H1 (cell line): ENCODE measurements at regions not wholly inside any gene's neighbourhood (a gene's known extent, or its start where the extent isn't known, plus 50 kb on each side); places are given as distances from the start of the nearest gene placed in this dataset.

Experiments
- CTCF ChIA-PET: fragments of 300-600 bp; sonication (Branson Sonifier 250); formaldehyde crosslinking; loops from one replicate; lab custom pipeline; 2021; ENCODE audit not compliant: partially characterized antibody; lab: Charles Lee
- POLR2A ChIA-PET: fragments of 300-600 bp; sonication (Branson Sonifier 250); formaldehyde crosslinking; loops from one replicate; lab custom pipeline; 2021; ENCODE audit warnings: inconsistent platforms; ENCODE audit not compliant: partially characterized antibody; lab: Charles Lee
- DNase-seq, 2 experiments: peaks; one replicate each; pipeline versions ENCODE4 v3.0.0 to v3.0.0-alpha.2; 2010 to 2022; ENCODE audit warnings: low spot score in 2 of 2, low read depth in 1 of 2, mixed read lengths in 1 of 2
- FAIRE-seq: peaks from 2 replicates; lab custom pipeline; 2011; peaks lifted over from hg19 to GRCh38; lab: Jason Lieb, UNC
- H2AFZ ChIP-seq: 2 replicates; pipeline ENCODE4 v1.8.1; 2012; ENCODE audit warnings: low read length, inconsistent platforms
- H2AK5ac ChIP-seq: 2 replicates; pipeline ENCODE4 v1.6.1; 2013; ENCODE audit warnings: low read depth, low read length
- H2BK120ac ChIP-seq: replicated peaks from 2 replicates; pipeline ENCODE3; 2013; ENCODE audit warnings: low read depth, low read length, inconsistent platforms
- H2BK12ac ChIP-seq: 2 replicates; pipeline ENCODE4 v1.6.1; 2013; ENCODE audit warnings: low read depth, low read length
- H2BK15ac ChIP-seq: 2 replicates; pipeline ENCODE4 v1.6.1; 2013; ENCODE audit warnings: low read length
- H2BK20ac ChIP-seq: 2 replicates; pipeline ENCODE4 v1.6.1; 2013; ENCODE audit warnings: low read length
- H2BK5ac ChIP-seq: 2 replicates; pipeline ENCODE4 v1.6.1; 2013; ENCODE audit warnings: low read depth, low read length
- H3K14ac ChIP-seq: 2 replicates; pipeline ENCODE4 v1.6.1; 2013; ENCODE audit warnings: inconsistent platforms; ENCODE audit not compliant: insufficient read length
- H3K18ac ChIP-seq: 2 replicates; pipeline ENCODE4 v1.6.1; 2013; ENCODE audit warnings: low read length; ENCODE audit errors: extremely low read depth
- H3K23ac ChIP-seq: 2 replicates; pipeline ENCODE4 v1.6.1; 2013; ENCODE audit warnings: inconsistent platforms; ENCODE audit not compliant: insufficient read length
- H3K23me2 ChIP-seq: 2 replicates; pipeline ENCODE4 v1.6.1; 2013; ENCODE audit warnings: low read depth, low read length
- H3K27ac ChIP-seq: 2 replicates; pipeline ENCODE4 v1.6.1; 2011; ENCODE audit warnings: low read depth, low read length, inconsistent platforms
- H3K27me3 ChIP-seq, 4 experiments: replicated peaks in 1 of 4; 1 replicate in 1 of 4; 2 replicates in 3 of 4; pipeline versions ENCODE4 v1.6.1 to v1.8.1; 2011 to 2013; ENCODE audit warnings: low read length in 3 of 4, mild to moderate bottlenecking in 3 of 4, inconsistent platforms in 2 of 4, mixed read lengths in 2 of 4, moderate library complexity in 1 of 4; ENCODE audit not compliant: control insufficient read depth in 3 of 4, insufficient read depth in 3 of 4; ENCODE audit errors: extremely low read depth in 1 of 4
- H3K36me3 ChIP-seq, 4 experiments: 2 replicates each; pipeline versions ENCODE4 v1.6.1 to v1.8.1; 2011 to 2013; ENCODE audit warnings: mild to moderate bottlenecking in 4 of 4, low read length in 3 of 4, moderate library complexity in 2 of 4, control low read depth in 1 of 4, inconsistent platforms in 1 of 4; ENCODE audit not compliant: insufficient read depth in 4 of 4, control insufficient read depth in 2 of 4
- H3K4ac ChIP-seq: replicated peaks from 2 replicates; pipeline ENCODE3; 2013; ENCODE audit warnings: low read length, low read depth, mixed read lengths, inconsistent platforms; ENCODE audit not compliant: insufficient read length
- H3K4me1 ChIP-seq, 4 experiments: replicated peaks in 1 of 4; 1 replicate in 1 of 4; 2 replicates in 3 of 4; pipeline versions ENCODE4 v1.6.1 to v1.8.1; 2011 to 2013; ENCODE audit warnings: low read length in 3 of 4, inconsistent platforms in 2 of 4, mixed read lengths in 1 of 4; ENCODE audit not compliant: insufficient read depth in 4 of 4, control insufficient read depth in 3 of 4
- H3K4me2 ChIP-seq, 2 experiments: 2 replicates each; pipeline versions ENCODE4 v1.6.1 to v1.8.1; 2011 to 2013; ENCODE audit warnings: low read depth in 2 of 2, low read length in 2 of 2, control low read depth in 1 of 2, inconsistent platforms in 1 of 2, mild to moderate bottlenecking in 1 of 2; ENCODE audit not compliant: insufficient read depth in 1 of 2
- H3K4me3 ChIP-seq, 4 experiments: fragments of 200-600, 300-600 bp in 1 of 4; sonication (generic), shearing (Covaris generic), sonication (Bioruptor Twin) in 1 of 4; 2 replicates each; pipeline versions ENCODE4 v1.5.1 to v1.8.1; 2011 to 2016; ENCODE audit warnings: low read length in 4 of 4, low read depth in 3 of 4, control low read depth in 2 of 4, inconsistent platforms in 2 of 4, mild to moderate bottlenecking in 2 of 4, mixed read lengths in 1 of 4, moderate library complexity in 1 of 4; ENCODE audit not compliant: insufficient read depth in 2 of 4; ENCODE audit errors: extremely low read depth in 1 of 4
- H3K56ac ChIP-seq: replicated peaks from 2 replicates; pipeline ENCODE3; 2013; ENCODE audit warnings: low read depth, mild to moderate bottlenecking, mixed read lengths, low read length, inconsistent platforms; ENCODE audit not compliant: insufficient read length
- H3K79me1 ChIP-seq: 2 replicates; pipeline ENCODE4 v1.6.1; 2013; ENCODE audit warnings: low read depth, low read length, control low read depth
- H3K79me2 ChIP-seq, 2 experiments: 2 replicates each; pipeline versions ENCODE4 v1.6.1 to v1.8.1; 2012 to 2013; ENCODE audit warnings: low read length in 2 of 2, mild to moderate bottlenecking in 2 of 2, inconsistent platforms in 1 of 2; ENCODE audit not compliant: insufficient read depth in 2 of 2, control insufficient read depth in 1 of 2
- H3K9ac ChIP-seq, 4 experiments: replicated peaks in 1 of 4; 1 replicate in 1 of 4; 2 replicates in 3 of 4; pipeline versions ENCODE4 v1.6.1 to v1.8.1; 2011 to 2013; ENCODE audit warnings: low read depth in 3 of 4, low read length in 3 of 4, control low read depth in 2 of 4, mild to moderate bottlenecking in 2 of 4, moderate library complexity in 2 of 4, inconsistent platforms in 1 of 4; ENCODE audit errors: extremely low read depth in 1 of 4
- H3K9me3 ChIP-seq, 2 experiments: 2 replicates each; pipeline versions ENCODE4 v1.6.1 to v1.8.1; 2012 to 2013; ENCODE audit warnings: mild to moderate bottlenecking in 2 of 2, moderate library complexity in 2 of 2, control low read depth in 1 of 2, inconsistent platforms in 1 of 2, low read depth in 1 of 2, low read length in 1 of 2, mixed read lengths in 1 of 2; ENCODE audit not compliant: insufficient read depth in 2 of 2
- H4K20me1 ChIP-seq, 2 experiments: replicated peaks in 1 of 2; 2 replicates each; pipeline versions ENCODE3 to v1.8.1; 2011 to 2013; ENCODE audit warnings: inconsistent platforms in 2 of 2, low read length in 2 of 2, mild to moderate bottlenecking in 1 of 2; ENCODE audit not compliant: insufficient read depth in 2 of 2, control insufficient read depth in 1 of 2
- H4K5ac ChIP-seq: 2 replicates; pipeline ENCODE4 v1.6.1; 2013; ENCODE audit warnings: low read length, low read depth, mixed read lengths, inconsistent platforms; ENCODE audit not compliant: insufficient read length
- H4K8ac ChIP-seq: 2 replicates; pipeline ENCODE4 v1.8.0; 2013; ENCODE audit warnings: mild to moderate bottlenecking, moderate library complexity, low read length, inconsistent platforms; ENCODE audit not compliant: insufficient read depth; ENCODE audit errors: extremely low read depth
- H4K91ac ChIP-seq: replicated peaks from 2 replicates; pipeline ENCODE3; 2013; ENCODE audit warnings: low read length, mixed read lengths, inconsistent platforms; ENCODE audit not compliant: insufficient read length
- BCL11A ChIP-seq, 2 experiments: IDR thresholded peaks; one replicate each; pipeline ENCODE4 v1.6.1; 2011; ENCODE audit warnings: low read depth in 2 of 2, low read length in 2 of 2, mild to moderate bottlenecking in 2 of 2
- CBX8 ChIP-seq: fragments of 300-800, 300-1000 bp; sonication (generic); IDR thresholded peaks from 2 replicates; pipeline ENCODE4 v1.7.1; 2016; ENCODE audit warnings: low read depth, low read length, borderline replicate concordance
- EP300 ChIP-seq, 2 experiments: IDR thresholded peaks; 1 replicate in 1 of 2; 2 replicates in 1 of 2; pipeline ENCODE4 v1.6.1; 2011 to 2012; ENCODE audit warnings: low read depth in 2 of 2, low read length in 2 of 2, mild to moderate bottlenecking in 2 of 2, borderline replicate concordance in 1 of 2, inconsistent platforms in 1 of 2, moderate library complexity in 1 of 2
- EZH2 ChIP-seq: fragments of 200-600 bp; sonication (generic); IDR thresholded peaks from 2 replicates; pipeline ENCODE4 v1.7.1; 2012; ENCODE audit warnings: low read depth, mild to moderate bottlenecking, moderate library complexity, low read length, inconsistent platforms; ENCODE audit not compliant: severe bottlenecking
- FOSL1 ChIP-seq: IDR thresholded peaks from 2 replicates; pipeline ENCODE4 v1.6.1; 2011; ENCODE audit warnings: mild to moderate bottlenecking, low read depth, low read length, moderate library complexity; ENCODE audit not compliant: insufficient read depth
- GABPA ChIP-seq: IDR thresholded peaks from 2 replicates; pipeline ENCODE4 v1.6.1; 2011; ENCODE audit warnings: mild to moderate bottlenecking, low read length, moderate library complexity, borderline replicate concordance; ENCODE audit not compliant: insufficient read depth
- HDAC2 ChIP-seq, 2 experiments: fragments of 300-600 bp in 1 of 2; sonication (generic) in 1 of 2; IDR thresholded peaks; 2 replicates each; pipeline ENCODE4 v1.6.1; 2011 to 2012; ENCODE audit warnings: low read depth in 2 of 2, low read length in 2 of 2, mild to moderate bottlenecking in 2 of 2, moderate library complexity in 2 of 2, borderline replicate concordance in 1 of 2, inconsistent platforms in 1 of 2
- NANOG ChIP-seq: IDR thresholded peaks from 2 replicates; pipeline ENCODE4 v1.6.1; 2011; ENCODE audit warnings: low read length, low read depth, mild to moderate bottlenecking, inconsistent platforms; ENCODE audit not compliant: insufficient read depth, poor library complexity, severe bottlenecking
- POLR2A ChIP-seq, 2 experiments: IDR thresholded peaks; 1 replicate in 1 of 2; 2 replicates in 1 of 2; pipeline ENCODE4 v1.6.1; 2011; ENCODE audit warnings: low read depth in 2 of 2, low read length in 2 of 2, mild to moderate bottlenecking in 2 of 2; ENCODE audit errors: control extremely low read depth in 1 of 2
- RFX5 ChIP-seq: IDR thresholded peaks from 2 replicates; pipeline ENCODE4 v1.6.1; 2011; ENCODE audit warnings: low read depth, low read length, improper control_type of control experiment, borderline replicate concordance
- SIRT6 ChIP-seq: IDR thresholded peaks from one replicate; pipeline ENCODE4 v1.7.1; 2012; ENCODE audit warnings: low read length, inconsistent platforms
- SP2 ChIP-seq: IDR thresholded peaks from 2 replicates; pipeline ENCODE4 v1.6.1; 2012; ENCODE audit warnings: mild to moderate bottlenecking, low read length, inconsistent platforms
- SP4 ChIP-seq: IDR thresholded peaks from 2 replicates; pipeline ENCODE4 v1.6.1; 2012; ENCODE audit warnings: low read length, inconsistent platforms
- TAF7 ChIP-seq: optimal IDR thresholded peaks from 2 replicates; pipeline ENCODE3; 2011; ENCODE audit warnings: low read depth, mild to moderate bottlenecking, inconsistent platforms, low read length, moderate library complexity, borderline replicate concordance
- TEAD4 ChIP-seq: IDR thresholded peaks from 2 replicates; pipeline ENCODE4 v1.6.1; 2012; ENCODE audit warnings: low read depth, low read length, inconsistent platforms, mixed read lengths
- WGBS, 2 experiments: shearing (Covaris generic) in 1 of 2; methylation state at CpG; one replicate each; pipeline versions ENCODE4 v1.1.6 to v1.1.7; 2013 to 2015; ENCODE audit warnings: low lambda C conversion rate in 2 of 2, mixed read lengths in 2 of 2, inconsistent platforms in 1 of 2, low coverage in 1 of 2, missing lambda C conversion rate in 1 of 2; ENCODE audit not compliant: insufficient replicate concordance in 2 of 2, insufficient coverage in 1 of 2, insufficient read length in 1 of 2; ENCODE audit errors: extremely low coverage in 1 of 2, missing lambda C conversion rate in 1 of 2; 5-methylcytosine and 5-hydroxymethylcytosine counted together

DNA sequence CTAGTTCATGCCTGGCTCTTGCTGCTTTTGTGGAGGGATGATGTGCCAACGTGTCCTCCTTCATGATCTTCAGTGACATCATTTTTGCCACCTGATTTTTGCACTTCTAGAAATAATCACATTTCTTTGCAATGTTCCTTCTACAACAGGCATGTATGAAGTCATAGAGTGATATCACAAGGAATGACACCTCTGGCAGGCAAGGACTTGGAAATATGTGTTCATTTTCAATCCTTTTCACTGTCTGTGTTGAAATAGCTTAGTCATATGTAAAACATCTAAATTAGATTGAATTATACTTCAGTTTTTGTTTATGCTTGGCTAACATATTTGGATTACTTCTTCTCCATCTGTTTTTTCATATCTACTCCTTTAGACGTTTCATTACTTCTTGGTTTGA lies 221.2 kb upstream of the STK26 start:
- Histone ChIP-seq H3K4me1 (no peaks in the 10 kb centered on the region), H4K91ac (no peak overlapping the region), H3K23me2 (no peaks in the 10 kb centered on the region), H3K18ac (no peak overlapping the region), H2BK120ac (no peak overlapping the region), H2BK12ac (no peak overlapping the region), H3K4me2 (no peak overlapping the region), H3K36me3 (peaks cover 0 to 20% (median 9%) of the 10 kb centered on the region in 4 experiments; a peak in 5 of 8 replicates), H3K27ac (no peak overlapping the region), H3K27me3 (no peaks in the 10 kb centered on the region), H3K9ac (no peak overlapping the region), H2AFZ (no peak overlapping the region), H3K4ac (no peak overlapping the region), H2AK5ac (no peak overlapping the region), H3K4me3 (no peak overlapping the region), H3K79me2 (peaks cover 0 to 5% of the 10 kb centered on the region in 2 experiments; a peak in 1 of 4 replicates), H3K23ac (no peak overlapping the region), H2BK15ac (no peak overlapping the region), H4K5ac (no peak overlapping the region), H3K14ac (no peak overlapping the region), H4K20me1 (no peaks in the 10 kb centered on the region), H2BK20ac (no peak overlapping the region), H2BK5ac (no peak overlapping the region), H4K8ac (no peak overlapping the region), H3K79me1 (no peaks in the 10 kb centered on the region), H3K56ac (no peak overlapping the region), H3K9me3 (no peaks in the 10 kb centered on the region)
- POLR2A ChIA-PET = no interaction called here
- DNase-seq = no peak
- peak; percentile 65 for FAIRE-seq
- WGBS, 2 experiments = 89% methylated on average over 2 of the region's 2 CpGs; no CpG with 5 or more reads in 1 of the 2 experiments
- CTCF ChIA-PET = interaction anchor here (0.8 to 1.6 kb wide), 3 partner anchors 14 to 446 kb away, joined by 3 read pairs; no protein-coding TSS in a partner anchor
- no peak for TF ChIP-seq EP300 (IDR thresholded peaks at IDR 0.05; ENCODE audit: borderline replicate concordance in 1 of 2, low read depth in 2 of 2, low read length in 2 of 2)
- TF ChIP-seq GABPA = no peak
- no peak for TF ChIP-seq HDAC2 (IDR thresholded peaks at IDR 0.05; ENCODE audit: borderline replicate concordance in 1 of 2, low read depth in 2 of 2, low read length in 2 of 2)
- no peak for TF ChIP-seq SP4
- no peak for TF ChIP-seq SP2
- TF ChIP-seq BCL11A (IDR thresholded peaks at IDR 0.05; ENCODE audit: low read depth in 2 of 2, low read length in 2 of 2) = no peak
- TF ChIP-seq FOSL1 = no peak
- no peak for TF ChIP-seq NANOG
- no peak for TF ChIP-seq SIRT6
- no peak for TF ChIP-seq RFX5
- no peak for TF ChIP-seq POLR2A (IDR thresholded peaks at IDR 0.05; ENCODE audit: control extremely low read depth in 1 of 2, low read depth in 2 of 2, low read length in 2 of 2)
- TF ChIP-seq EZH2 = no peak
- no peak for TF ChIP-seq TEAD4
- no peak for TF ChIP-seq TAF7
- TF ChIP-seq CBX8 = no peak
